Parathyroid adenoma (tissue), 2 donors: ENCODE measurements at regions not wholly inside any gene's neighbourhood (a gene's known extent, or its start where the extent isn't known, plus 50 kb on each side); places are given as distances from the start of the nearest gene placed in this dataset.

Source experiments
- H2AFZ ChIP-seq: fragments of 300-600 bp; sonication (generic); one replicate; pipeline ENCODE4 v1.7.0; 2017; ENCODE audit warnings: antibody characterized with exemption, mild to moderate bottlenecking
- H3K27ac ChIP-seq: fragments of 300-600 bp; sonication (generic); one replicate; pipeline ENCODE4 v1.7.0; 2017
- H3K27me3 ChIP-seq: fragments of 300-600 bp; sonication (generic); one replicate; pipeline ENCODE4 v1.7.0; 2017; ENCODE audit warnings: low read length; ENCODE audit not compliant: control insufficient read depth, insufficient read depth
- H3K36me3 ChIP-seq: fragments of 300-600 bp; sonication (generic); one replicate; pipeline ENCODE4 v1.7.0; 2017; ENCODE audit warnings: low read length; ENCODE audit not compliant: control insufficient read depth, insufficient read depth
- H3K4me1 ChIP-seq: fragments of 300-600 bp; sonication (generic); one replicate; pipeline ENCODE4 v1.7.0; 2017; ENCODE audit warnings: control low read depth
- H3K4me2 ChIP-seq: fragments of 300-600 bp; sonication (generic); one replicate; pipeline ENCODE4 v1.7.0; 2017; ENCODE audit warnings: low read length
- H3K4me3 ChIP-seq: fragments of 300-600 bp; sonication (generic); one replicate; pipeline ENCODE4 v1.7.0; 2017; ENCODE audit warnings: low read depth, low read length
- H3K79me2 ChIP-seq: fragments of 300-600 bp; sonication (generic); one replicate; pipeline ENCODE4 v1.7.0; 2017; ENCODE audit warnings: control low read depth
- H3K9ac ChIP-seq: fragments of 300-600 bp; sonication (generic); one replicate; pipeline ENCODE4 v1.7.0; 2017; ENCODE audit warnings: mild to moderate bottlenecking
- H3K9me3 ChIP-seq: fragments of 300-600 bp; sonication (generic); one replicate; pipeline ENCODE4 v1.7.0; 2017; ENCODE audit warnings: low read length; ENCODE audit not compliant: control insufficient read depth
- TF ChIP-seq, protein P1 (sequence below): fragments of 300-600 bp; sonication (generic); IDR thresholded peaks from one replicate; pipeline ENCODE4 v1.7.0; 2017; ENCODE audit warnings: antibody characterized with exemption, mild to moderate bottlenecking
- donor health status: primary hyperparathyroidism.

- H3K4me1 ChIP-seq = no peaks in the 10 kb centered on the region
- no peak overlapping the region for H3K4me2 ChIP-seq
- no peak overlapping the region for H2AFZ ChIP-seq
- no peak overlapping the region for H3K27ac ChIP-seq
- no peak overlapping the region for H3K9ac ChIP-seq
- TF ChIP-seq, protein P1, sequence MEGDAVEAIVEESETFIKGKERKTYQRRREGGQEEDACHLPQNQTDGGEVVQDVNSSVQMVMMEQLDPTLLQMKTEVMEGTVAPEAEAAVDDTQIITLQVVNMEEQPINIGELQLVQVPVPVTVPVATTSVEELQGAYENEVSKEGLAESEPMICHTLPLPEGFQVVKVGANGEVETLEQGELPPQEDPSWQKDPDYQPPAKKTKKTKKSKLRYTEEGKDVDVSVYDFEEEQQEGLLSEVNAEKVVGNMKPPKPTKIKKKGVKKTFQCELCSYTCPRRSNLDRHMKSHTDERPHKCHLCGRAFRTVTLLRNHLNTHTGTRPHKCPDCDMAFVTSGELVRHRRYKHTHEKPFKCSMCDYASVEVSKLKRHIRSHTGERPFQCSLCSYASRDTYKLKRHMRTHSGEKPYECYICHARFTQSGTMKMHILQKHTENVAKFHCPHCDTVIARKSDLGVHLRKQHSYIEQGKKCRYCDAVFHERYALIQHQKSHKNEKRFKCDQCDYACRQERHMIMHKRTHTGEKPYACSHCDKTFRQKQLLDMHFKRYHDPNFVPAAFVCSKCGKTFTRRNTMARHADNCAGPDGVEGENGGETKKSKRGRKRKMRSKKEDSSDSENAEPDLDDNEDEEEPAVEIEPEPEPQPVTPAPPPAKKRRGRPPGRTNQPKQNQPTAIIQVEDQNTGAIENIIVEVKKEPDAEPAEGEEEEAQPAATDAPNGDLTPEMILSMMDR = no peak
- H3K4me3 ChIP-seq = no peak overlapping the region
- no peaks in the 10 kb centered on the region for H3K36me3 ChIP-seq
- H3K79me2 ChIP-seq = no peaks in the 10 kb centered on the region
- no peaks in the 10 kb centered on the region for H3K9me3 ChIP-seq
- no peaks in the 10 kb centered on the region for H3K27me3 ChIP-seq
Measured at GRCh38 chr21:17051054-17051453, 461.8 kb upstream of the CXADR start.

DNA sequence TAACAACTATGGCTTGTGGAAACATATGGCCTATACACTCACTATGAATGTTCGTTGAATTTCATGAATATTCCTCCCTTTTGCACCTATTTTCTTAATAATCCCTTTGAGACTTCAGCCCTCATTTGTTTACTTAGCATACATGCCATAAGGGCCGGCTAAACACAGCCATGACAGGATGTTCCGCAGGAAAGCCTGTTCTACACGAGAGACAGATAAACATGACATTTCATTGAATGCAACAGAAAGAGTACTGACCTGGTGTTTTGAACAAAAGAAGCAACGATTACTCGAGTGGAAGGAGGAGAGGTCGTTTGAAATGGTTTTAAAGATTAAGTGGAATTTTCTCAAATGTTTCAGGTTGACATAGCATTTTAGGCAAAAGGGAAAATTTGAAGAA lies 459.5 kb upstream of the CXADR start:
- no peaks in the 10 kb centered on the region for H3K4me1 ChIP-seq
- no peak overlapping the region for H2AFZ ChIP-seq
- no peak overlapping the region for H3K4me2 ChIP-seq
- H3K27me3 ChIP-seq = no peaks in the 10 kb centered on the region
- no peaks in the 10 kb centered on the region for H3K79me2 ChIP-seq
- H3K27ac ChIP-seq = no peak overlapping the region
- no peak overlapping the region for H3K9ac ChIP-seq
- H3K9me3 ChIP-seq = no peaks in the 10 kb centered on the region
- no peaks in the 10 kb centered on the region for H3K36me3 ChIP-seq
- TF ChIP-seq, protein P1 = no peak
- H3K4me3 ChIP-seq = no peak overlapping the region

- Histone ChIP-seq H3K27me3 (no peaks in the 10 kb centered on the region), H3K4me2 (no peak overlapping the region), H3K27ac (no peak overlapping the region), H3K9ac (no peak overlapping the region), H3K36me3 (no peaks in the 10 kb centered on the region), H2AFZ (no peak overlapping the region), H3K4me1 (no peaks in the 10 kb centered on the region), H3K4me3 (no peak overlapping the region), H3K79me2 (no peaks in the 10 kb centered on the region), H3K9me3 (no peaks in the 10 kb centered on the region)
- TF ChIP-seq, protein P1 = no peak
Measured at GRCh38 chr21:17059936-17060335, 452.9 kb upstream of the CXADR start.

GRCh38 chr21:17066006-17066405 lies 446.8 kb upstream of the CXADR start:
- Histone ChIP-seq H3K4me3 (no peak overlapping the region), H3K27ac (no peak overlapping the region), H3K4me1 (no peaks in the 10 kb centered on the region), H3K4me2 (no peak overlapping the region), H3K79me2 (no peaks in the 10 kb centered on the region), H3K27me3 (no peaks in the 10 kb centered on the region), H3K36me3 (no peaks in the 10 kb centered on the region), H3K9ac (no peak overlapping the region), H2AFZ (no peak overlapping the region), H3K9me3 (no peaks in the 10 kb centered on the region)
- TF ChIP-seq, protein P1 = no peak

DNA sequence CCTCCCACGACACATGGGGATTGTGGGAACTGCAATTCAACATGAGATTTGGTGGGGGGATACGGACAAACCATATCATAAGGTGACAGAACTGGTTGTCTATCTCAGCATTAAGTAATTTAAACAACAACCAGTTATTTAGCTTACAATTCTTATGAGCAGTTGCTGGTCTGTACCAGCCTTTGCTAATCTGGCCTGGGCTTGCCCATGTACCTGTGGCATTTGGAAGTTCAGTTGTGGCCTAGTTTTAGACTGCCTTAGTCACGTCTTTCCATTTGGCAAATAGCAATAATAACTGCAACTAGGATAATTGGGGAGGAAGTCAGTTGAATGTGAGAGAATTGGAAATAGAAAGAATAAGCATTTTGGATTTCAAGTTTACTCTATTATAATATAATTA lies 441.8 kb upstream of the CXADR start:
- H2AFZ ChIP-seq = no peak overlapping the region
- no peaks in the 10 kb centered on the region for H3K27me3 ChIP-seq
- H3K79me2 ChIP-seq = no peaks in the 10 kb centered on the region
- no peaks in the 10 kb centered on the region for H3K4me1 ChIP-seq
- H3K36me3 ChIP-seq = no peaks in the 10 kb centered on the region
- H3K4me3 ChIP-seq = no peak overlapping the region
- no peaks in the 10 kb centered on the region for H3K9me3 ChIP-seq
- no peak overlapping the region for H3K27ac ChIP-seq
- TF ChIP-seq, protein P1 = no peak
- no peak overlapping the region for H3K9ac ChIP-seq
- H3K4me2 ChIP-seq = no peak overlapping the region
